Tibial nerve (tissue), 3 donors: ENCODE measurements at regions not wholly inside any gene's neighbourhood (a gene's known extent, or its start where the extent isn't known, plus 50 kb on each side); places are given as distances from the start of the nearest gene placed in this dataset.

ENCODE experiments used
- EP300 ChIP-seq, 2 donors: sonication (generic); formaldehyde crosslinking; IDR thresholded peaks; one replicate each; pipeline ENCODE4 v1.6.1; 2017; ENCODE audit warnings: antibody characterized with exemption in 2 of 2, mild to moderate bottlenecking in 1 of 2
- POLR2A ChIP-seq, 2 donors: fragments of 450-650 bp; IDR thresholded peaks; one replicate each; pipeline ENCODE4 v1.6.1; 2017; ENCODE audit warnings: antibody characterized with exemption in 2 of 2, mild to moderate bottlenecking in 2 of 2, moderate library complexity in 2 of 2

- TF ChIP-seq EP300 (IDR thresholded peaks at IDR 0.05) (no peak), POLR2A (IDR thresholded peaks at IDR 0.05) (no peak)
Measured at GRCh38 chr7:55308186-55308929, 56.8 kb upstream of the LANCL2 start.
